NCI-H345 (cell line): ENCODE measurements at regions not wholly inside any gene's neighbourhood (a gene's known extent, or its start where the extent isn't known, plus 50 kb on each side); places are given as distances from the start of the nearest gene placed in this dataset.
"Not testable (repeated sequence)": the region's sequence is repeated elsewhere in the genome, so short reads cannot be mapped to it uniquely, and the experiment has no call there.

Experiments used
- DNase-seq: peaks from one replicate; lab custom pipeline; 2025; lab: John Stamatoyannopoulos, UW

GRCh38 chr5:25393256-25393655, 748.5 kb upstream of the CDH10 start:
- no peak for DNase-seq

GRCh38 chr5:25387953-25388352, 743.2 kb upstream of the CDH10 start:
- no peak for DNase-seq

DNA sequence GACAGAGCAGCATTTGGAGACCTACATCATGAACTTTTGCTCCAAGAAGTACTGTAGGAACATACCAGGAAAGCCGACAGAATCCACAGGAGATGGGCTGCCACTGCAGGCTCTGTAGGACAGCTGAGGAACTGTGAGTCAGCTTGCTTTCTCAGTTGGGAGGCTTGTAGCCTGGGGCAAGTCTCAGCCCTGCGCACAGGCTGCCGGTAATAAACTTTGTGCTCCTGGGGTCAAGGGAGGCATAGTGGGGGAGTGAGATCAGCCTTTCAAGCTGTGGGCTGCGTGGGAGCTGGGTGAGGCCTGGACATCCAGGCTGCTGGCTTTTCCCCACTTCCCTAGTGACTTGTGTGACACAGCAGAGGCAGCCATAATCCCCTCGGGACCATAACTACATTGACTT, 718.0 kb upstream of the CDH10 start:
- peak; percentile 40 for DNase-seq

- no peak for DNase-seq
Observed at GRCh38 chr5:25358919-25359318, 714.1 kb upstream of the CDH10 start.

- DNase-seq: no peak
Observed at GRCh38 chr5:25357605-25358004, 712.8 kb upstream of the CDH10 start.

DNA sequence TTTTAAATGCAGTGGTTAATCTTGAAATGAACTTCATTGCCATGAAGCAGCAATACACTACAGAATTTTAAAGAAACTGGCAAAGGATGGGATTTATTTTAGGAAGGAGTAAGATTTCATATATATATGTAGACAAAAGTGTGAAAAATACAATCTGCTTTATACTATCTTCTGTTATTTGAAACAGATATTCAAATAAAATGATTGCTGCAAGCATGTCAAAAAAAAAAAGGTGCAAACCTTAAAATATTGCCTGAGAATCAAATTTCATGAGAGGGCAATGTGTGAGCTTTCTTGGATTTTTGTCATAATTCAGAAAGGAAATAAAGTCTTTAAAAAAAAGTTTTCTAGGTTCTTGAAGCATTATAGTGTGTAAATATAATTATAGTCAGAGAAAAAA, 705.0 kb upstream of the CDH10 start:
- no peak for DNase-seq

DNA sequence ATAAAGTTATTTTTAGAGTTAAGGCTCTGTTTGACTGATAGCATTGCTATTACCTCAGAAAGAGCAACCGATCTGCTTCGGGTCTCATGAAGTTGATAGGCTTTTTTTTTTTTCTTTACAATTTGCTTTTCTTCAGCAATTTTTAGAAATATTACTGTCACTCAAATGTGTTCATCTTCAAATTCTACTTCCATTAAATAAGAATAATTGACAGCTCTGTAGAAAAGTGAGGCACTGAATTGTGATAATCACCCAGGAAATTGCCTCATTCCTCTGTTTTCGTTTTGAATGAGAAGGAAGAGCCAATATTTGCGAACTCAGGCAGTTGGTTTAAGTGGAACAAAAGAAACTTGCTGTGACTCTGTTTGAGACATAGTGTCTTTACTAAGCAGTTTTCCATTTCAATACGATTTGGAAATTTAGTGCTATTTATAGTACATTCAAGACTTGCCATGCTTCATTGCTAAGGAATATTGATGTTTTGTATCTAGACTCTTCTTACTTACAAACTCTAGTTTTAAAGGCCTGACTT, 700.5 kb upstream of the CDH10 start:
- DNase-seq: no peak

DNA sequence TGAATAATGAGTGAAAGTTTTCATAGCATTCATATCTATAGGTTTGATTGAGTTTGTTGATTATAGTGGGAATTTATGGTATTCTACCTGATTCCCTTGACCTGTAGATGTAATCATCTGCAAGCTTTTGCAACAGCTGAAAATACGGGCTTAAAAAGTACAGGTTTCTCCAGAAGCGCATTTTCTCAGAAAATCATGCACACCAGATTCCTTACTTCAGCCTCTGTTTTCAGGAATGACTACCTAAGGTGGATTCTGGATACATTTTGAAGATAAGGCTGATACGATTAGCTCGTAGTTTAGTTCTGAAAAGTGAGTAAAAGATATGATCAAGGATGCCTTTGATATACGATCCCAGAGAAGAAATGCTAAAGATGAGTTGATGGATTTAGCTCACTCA, 694.8 kb upstream of the CDH10 start:
- no peak for DNase-seq

DNA sequence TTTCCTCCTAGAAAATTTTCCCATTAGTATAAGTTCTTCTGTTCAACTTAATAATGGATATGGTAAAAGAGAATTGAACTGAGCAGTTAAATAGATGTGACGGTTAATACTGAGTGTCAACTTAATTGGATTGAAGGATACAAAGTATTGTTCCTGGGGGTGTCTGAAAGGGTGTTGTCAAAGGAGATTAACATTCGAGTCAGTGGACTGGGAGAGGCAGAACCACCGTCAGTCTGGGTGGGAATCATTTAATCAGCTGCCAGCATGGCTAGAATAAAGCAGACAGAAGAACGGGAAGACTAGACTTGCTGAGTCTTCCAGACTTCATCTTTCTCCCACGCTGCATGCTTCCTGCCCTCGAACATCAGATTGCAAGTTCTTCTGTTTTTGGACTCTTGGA, 689.6 kb upstream of the CDH10 start:
- DNase-seq: no peak

DNA sequence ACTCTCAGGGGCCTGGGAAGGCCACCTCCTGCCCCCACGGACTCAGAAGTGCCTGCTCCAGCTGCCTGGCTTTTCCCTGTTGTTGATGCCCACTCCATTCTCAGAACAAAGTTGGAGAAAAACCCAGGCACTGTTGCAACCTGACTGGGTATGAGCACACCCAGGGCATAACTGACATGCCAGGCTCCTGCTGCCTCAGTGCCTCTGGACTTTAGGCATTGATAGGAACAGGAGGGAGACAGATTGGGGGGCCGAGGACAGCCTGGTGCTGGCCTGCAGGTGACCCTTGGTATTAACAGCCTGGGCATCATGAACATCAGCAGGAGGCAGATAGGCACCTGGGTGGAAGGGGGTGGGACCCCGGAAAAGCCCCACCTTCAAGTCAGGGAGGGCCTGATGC, 685.9 kb upstream of the CDH10 start:
- DNase-seq: no peak

DNA sequence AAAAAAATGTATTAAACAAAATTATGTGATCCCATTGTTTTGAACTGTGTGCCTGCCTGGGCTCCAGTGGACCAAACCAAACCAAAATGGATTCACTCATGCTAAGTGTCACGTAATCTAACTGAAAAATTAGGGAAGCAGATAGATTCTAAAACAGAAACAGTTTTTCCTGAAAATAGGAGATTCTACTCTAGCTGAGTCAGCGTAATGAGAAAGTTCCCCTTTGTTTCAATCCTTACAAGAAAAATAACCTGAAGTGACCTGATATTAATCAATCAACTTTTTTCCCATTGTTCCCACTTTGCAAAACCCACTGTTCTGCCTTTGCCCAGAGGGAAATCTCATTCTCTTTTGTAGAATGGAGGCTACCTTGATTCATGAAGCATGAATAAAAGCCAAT, 682.4 kb upstream of the CDH10 start:
- no peak for DNase-seq

GRCh38 chr5:25301836-25302235, 657.1 kb upstream of the CDH10 start:
- DNase-seq: no peak

DNA sequence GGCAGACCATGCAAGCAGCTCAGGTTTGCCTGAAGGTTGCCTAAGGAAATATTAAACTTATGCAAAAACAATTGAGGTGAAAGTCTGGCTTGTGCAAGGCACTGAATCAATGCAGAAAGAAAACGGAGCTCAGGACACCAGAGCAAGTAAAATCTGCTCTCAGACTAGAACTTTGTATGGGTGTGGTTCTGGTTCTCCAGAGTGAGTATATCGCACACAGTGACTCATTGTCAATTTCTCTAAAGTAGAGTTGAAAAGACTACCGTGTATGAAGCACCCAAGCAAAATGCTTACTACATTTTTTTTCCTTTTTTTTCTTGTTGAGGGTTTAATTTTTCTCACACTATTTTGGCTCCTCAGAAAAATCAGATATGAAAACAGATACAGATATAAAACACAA, 650.3 kb upstream of the CDH10 start:
- no peak for DNase-seq

DNA sequence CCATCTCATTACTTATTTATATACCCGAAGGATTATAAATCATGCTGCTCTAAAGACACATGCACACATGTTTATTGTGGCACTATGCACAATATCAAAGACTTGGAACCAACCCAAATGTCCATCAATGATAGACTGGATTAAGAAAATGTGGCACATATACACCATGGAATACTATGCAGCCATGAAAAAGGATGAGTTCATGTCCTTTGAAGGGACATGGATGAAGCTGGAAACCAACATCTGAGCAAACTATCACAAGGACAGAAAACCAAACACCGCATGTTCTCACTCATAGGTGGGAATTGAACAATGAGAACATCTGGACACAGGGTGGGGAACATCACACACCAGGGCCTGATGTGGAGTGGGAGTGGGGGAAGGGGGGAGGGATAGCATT, 645.0 kb upstream of the CDH10 start:
- DNase-seq: not testable (repeated sequence)

- no peak for DNase-seq
Observed at GRCh38 chr5:25286319-25286718, 641.5 kb upstream of the CDH10 start.

GRCh38 chr5:25285136-25285535, 640.4 kb upstream of the CDH10 start:
- DNase-seq: no peak

DNA sequence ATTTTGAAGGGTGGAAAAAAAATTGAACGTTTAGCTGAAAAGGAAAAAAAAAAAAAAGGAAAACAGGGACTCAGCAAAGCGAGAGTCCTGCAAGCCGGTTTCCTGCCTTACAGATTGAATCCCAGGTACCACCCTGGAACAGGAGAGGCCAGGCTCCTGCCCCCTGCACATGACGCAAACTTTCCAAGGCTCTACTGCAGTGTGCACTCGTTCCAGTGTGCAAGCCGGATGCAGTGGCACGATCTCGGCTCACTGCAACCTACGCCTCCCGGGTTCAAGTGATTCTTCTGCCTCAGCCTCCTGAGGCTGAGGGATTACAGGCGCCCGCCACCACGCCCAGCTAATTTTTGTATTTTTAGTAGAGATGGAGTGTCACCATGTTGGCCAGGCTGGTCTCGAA, 618.7 kb upstream of the CDH10 start:
- not testable (repeated sequence) for DNase-seq

DNA sequence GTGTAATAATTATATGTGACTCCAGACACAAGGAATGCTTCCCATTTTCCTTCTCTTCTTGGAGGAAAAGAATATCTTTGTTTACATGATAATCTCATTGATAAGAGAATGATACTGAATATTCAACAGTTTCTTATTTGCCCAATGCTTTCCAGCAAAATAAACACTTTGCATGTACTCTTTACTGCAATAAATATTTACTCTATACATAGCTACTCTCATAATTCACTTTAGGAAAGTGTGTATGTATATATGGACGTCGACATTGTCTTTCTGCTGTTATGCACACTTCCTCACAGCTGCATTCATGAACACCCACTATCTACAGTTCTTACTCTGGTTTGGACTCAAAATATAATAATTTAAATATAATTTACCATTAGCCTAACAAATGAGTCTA, 617.4 kb upstream of the CDH10 start:
- DNase-seq: no peak

DNA sequence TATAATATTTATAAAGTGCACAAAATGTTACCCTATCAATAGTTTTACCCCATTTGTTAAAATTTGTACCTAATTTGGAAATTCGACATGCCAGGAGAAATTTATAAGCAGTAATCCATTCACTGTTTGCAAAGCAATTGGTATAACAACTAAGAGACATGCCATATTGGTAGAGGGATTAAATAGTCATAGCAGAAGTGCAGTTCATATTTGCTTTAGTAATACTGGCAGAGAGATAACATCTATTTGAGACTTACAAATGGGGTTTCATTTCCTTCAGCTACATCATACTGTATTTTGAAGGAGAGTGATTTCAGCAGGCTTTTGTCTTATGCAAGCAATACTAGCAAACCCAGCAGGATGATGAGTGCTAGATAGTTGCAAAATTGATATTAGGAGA, 610.4 kb upstream of the CDH10 start:
- peak; percentile 10 for DNase-seq

GRCh38 chr5:25241981-25242380, 597.2 kb upstream of the CDH10 start:
- no peak for DNase-seq

DNA sequence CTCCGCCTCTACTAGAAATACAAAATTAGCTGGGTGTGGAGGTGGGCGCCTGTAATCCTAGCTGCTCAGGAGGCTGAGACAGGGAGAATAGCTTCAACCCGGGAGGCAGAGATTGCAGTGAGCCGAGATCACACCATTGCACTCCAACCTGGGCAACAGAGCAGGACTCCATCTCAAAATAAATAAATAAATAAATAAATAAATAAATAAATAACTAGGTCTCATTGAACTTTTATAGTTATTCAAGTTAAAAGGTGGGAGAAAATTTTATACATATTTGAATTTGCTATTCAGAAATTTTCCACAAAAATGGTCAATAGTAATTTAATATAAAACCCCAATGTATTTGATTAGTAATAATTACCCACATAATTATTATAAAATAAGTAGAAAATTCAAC, 593.9 kb upstream of the CDH10 start:
- DNase-seq: not testable (repeated sequence)

GRCh38 chr5:25224316-25224982, 579.7 kb upstream of the CDH10 start:
- DNase-seq: no peak

DNA sequence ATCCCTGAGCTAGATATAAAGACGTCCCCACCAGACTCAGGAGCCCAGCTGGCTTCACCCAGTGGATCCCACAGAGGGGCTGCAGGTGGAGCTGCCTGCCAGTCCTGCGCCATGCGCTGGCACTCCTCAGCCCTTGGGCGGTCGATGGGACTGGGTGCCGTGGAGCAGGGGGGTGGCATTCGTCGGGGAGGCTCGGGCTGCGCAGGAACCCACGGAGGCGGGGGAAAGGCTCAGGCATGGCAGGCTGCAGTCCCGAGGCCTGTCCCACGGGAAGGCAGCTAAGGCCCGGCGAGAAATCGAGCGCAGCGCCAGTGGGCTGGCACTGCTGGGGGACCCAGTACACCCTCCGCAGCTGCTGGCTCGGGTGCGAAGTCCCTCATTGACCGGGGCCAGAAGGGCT, 555.1 kb upstream of the CDH10 start:
- DNase-seq: not testable (repeated sequence)

DNA sequence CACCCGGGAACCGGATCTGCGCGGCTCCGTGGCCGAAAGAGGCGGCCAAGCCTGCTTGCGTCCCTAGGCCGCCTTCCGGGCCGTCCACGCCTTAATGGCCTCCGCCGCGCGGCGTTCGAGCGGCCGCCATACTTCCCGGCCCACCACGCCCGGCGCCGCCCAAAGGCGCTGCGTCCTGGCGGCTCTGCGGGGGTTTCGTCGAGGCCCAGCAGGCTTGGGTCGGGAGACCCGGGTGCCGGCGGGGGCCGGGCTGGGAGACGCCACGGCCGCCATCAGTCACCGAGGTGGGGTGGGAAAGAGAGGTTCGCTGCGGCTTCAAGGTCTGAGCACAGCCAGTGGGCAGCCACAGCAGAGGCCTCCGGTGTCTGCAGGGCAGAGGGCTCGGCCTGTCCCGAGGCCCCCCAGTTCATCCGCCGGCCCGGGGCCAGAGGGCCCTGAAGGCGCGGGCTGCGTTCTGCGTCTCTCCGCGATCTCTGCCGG, 545.8 kb upstream of the CDH10 start:
- DNase-seq: no peak
